ENCODE measurements at regions not wholly inside any gene's neighbourhood (a gene's known extent, or its start where the extent isn't known, plus 50 kb on each side); places are given as distances from the start of the nearest gene placed in this dataset.

GRCh38 chr10:78302739-78302988, 269.0 kb downstream of the RPS24 start:
- TF ChIP-seq CTCF (IDR thresholded peaks at IDR 0.05) (no peak), ZFX (IDR thresholded peaks at IDR 0.05; ENCODE audit: borderline replicate concordance) (no peak)

All from 22Rv1 (cell line).